HCT116 (cell line): ENCODE measurements at regions not wholly inside any gene's neighbourhood (a gene's known extent, or its start where the extent isn't known, plus 50 kb on each side); places are given as distances from the start of the nearest gene placed in this dataset.

Experiments used
- ATAC-seq: fragments of 200-7000 bp; cut with Tn5 transposase; 2 replicates; pipeline ENCODE4 v1.9.1; 2020; ENCODE audit warnings: mild to moderate bottlenecking, moderate library complexity
- BruUV-seq: library from RNA; stranded (reverse); fragments of 400-500 nt; replicated peaks from 2 replicates; lab custom pipeline; 2021; lab: Mats Ljungman, UMichigan
- CTCF ChIA-PET: fragments of 300-600 bp; sonication (Branson Sonifier 250); formaldehyde crosslinking; loops from one replicate; lab custom pipeline; 2021; ENCODE audit warnings: antibody characterized with exemption; lab: Charles Lee
- POLR2A ChIA-PET: fragments of 300-600, 350-600 bp; sonication (Branson Sonifier 250); formaldehyde crosslinking; loops from one replicate; lab custom pipeline; 2021; ENCODE audit warnings: antibody characterized with exemption; lab: Charles Lee
- RAD21 ChIA-PET, 2 experiments: fragments of 300-600 bp; sonication (Branson Sonifier 250); formaldehyde crosslinking; loops; one replicate each; lab custom pipeline; 2023; ENCODE audit warnings: low total read pairs in 2 of 2; ENCODE audit not compliant: uncharacterized antibody in 2 of 2, unreplicated experiment in 2 of 2, low non-redundant PET in 1 of 2; lab: Charles Lee
- DNase-seq: peaks from one replicate; pipeline ENCODE4 v3.0.0-alpha.2; 2010; ENCODE audit warnings: low read depth, low spot score
- H2AFZ ChIP-seq: fragments of 200-600 bp; shearing (Covaris generic), sonication (generic); 2 replicates; pipeline ENCODE4 v1.6.1; 2017; ENCODE audit warnings: low read depth, mixed run types, mixed read lengths, antibody characterized with exemption, low read length; ENCODE audit not compliant: poor library complexity, severe bottlenecking
- H3K27ac ChIP-seq: 2 replicates; pipeline ENCODE4 v1.5.1; 2012; ENCODE audit warnings: low read depth, low read length
- H3K27me3 ChIP-seq: fragments of 200-600 bp; sonication (generic); 2 replicates; pipeline ENCODE4 v1.6.1; 2016; ENCODE audit warnings: mixed run types, low read length, mixed read lengths; ENCODE audit not compliant: insufficient read depth
- H3K36me3 ChIP-seq, 2 experiments: fragments of 200-500 bp in 1 of 2; fragments of 200-600 bp in 1 of 2; sonication (Bioruptor generic) in 1 of 2; sonication (generic) in 1 of 2; 2 replicates each; pipeline versions ENCODE4 v1.5.1 to v1.6.1; 2014 to 2016; ENCODE audit warnings: low read length in 2 of 2, inconsistent platforms in 1 of 2, mixed read lengths in 1 of 2, mixed run types in 1 of 2; ENCODE audit not compliant: insufficient read depth in 2 of 2, control insufficient read depth in 1 of 2
- H3K4me1 ChIP-seq, 2 experiments: fragments of 200-600 bp in 1 of 2; sonication (generic) in 1 of 2; 2 replicates each; pipeline versions ENCODE4 v1.5.1 to v1.6.1; 2012 to 2017; ENCODE audit warnings: low read length in 2 of 2, inconsistent platforms in 1 of 2, mild to moderate bottlenecking in 1 of 2, mixed read lengths in 1 of 2, mixed run types in 1 of 2, moderate library complexity in 1 of 2; ENCODE audit not compliant: insufficient read depth in 2 of 2, control insufficient read depth in 1 of 2
- H3K4me2 ChIP-seq: fragments of 200-600 bp; sonication (generic); 2 replicates; pipeline ENCODE4 v1.6.1; 2017; ENCODE audit warnings: mixed run types, low read length, mixed read lengths
- H3K4me3 ChIP-seq, 2 experiments: fragments of 200-600 bp in 1 of 2; sonication (generic) in 1 of 2; replicated peaks in 1 of 2; 2 replicates each; pipeline ENCODE4 v1.5.1; 2011 to 2016; ENCODE audit warnings: low read length in 2 of 2, control low read depth in 1 of 2, low read depth in 1 of 2, mild to moderate bottlenecking in 1 of 2, mixed read lengths in 1 of 2, mixed run types in 1 of 2
- H3K79me2 ChIP-seq: fragments of 200-600 bp; sonication (generic); 2 replicates; pipeline ENCODE4 v1.6.1; 2017; ENCODE audit warnings: mild to moderate bottlenecking, mixed run types, low read length, moderate library complexity, mixed read lengths; ENCODE audit not compliant: insufficient read depth
- H3K9ac ChIP-seq: fragments of 200-600 bp; sonication (generic); 2 replicates; pipeline ENCODE4 v1.6.1; 2016; ENCODE audit warnings: low read length, mixed read lengths
- H3K9me2 ChIP-seq: fragments of 200-600 bp; sonication (generic), shearing (Covaris generic); 2 replicates; pipeline ENCODE4 v1.6.1; 2017; ENCODE audit warnings: mixed run types, mild to moderate bottlenecking, moderate library complexity; ENCODE audit not compliant: insufficient read depth
- H3K9me3 ChIP-seq, 2 experiments: fragments of 200-500 bp in 1 of 2; fragments of 200-600 bp in 1 of 2; sonication (Bioruptor generic) in 1 of 2; sonication (generic) in 1 of 2; 2 replicates each; pipeline ENCODE4 v1.6.1; 2014 to 2017; ENCODE audit warnings: low read length in 2 of 2, mixed read lengths in 2 of 2, inconsistent platforms in 1 of 2, low read depth in 1 of 2, mild to moderate bottlenecking in 1 of 2, mixed run types in 1 of 2, moderate library complexity in 1 of 2; ENCODE audit not compliant: control insufficient read depth in 1 of 2, insufficient read depth in 1 of 2
- H4K20me1 ChIP-seq: fragments of 200-600 bp; sonication (generic), shearing (Covaris generic); 2 replicates; pipeline ENCODE4 v1.6.1; 2017; ENCODE audit warnings: mixed run types, mild to moderate bottlenecking, moderate library complexity; ENCODE audit not compliant: insufficient read depth
- CEBPB ChIP-seq: IDR thresholded peaks from 2 replicates; pipeline ENCODE4 v1.6.1; 2012; ENCODE audit warnings: low read depth
- ELF1 ChIP-seq: IDR thresholded peaks from 2 replicates; pipeline ENCODE4 v1.6.1; 2012; ENCODE audit warnings: low read depth, borderline replicate concordance
- POLR2AphosphoS5 ChIP-seq: IDR thresholded peaks from 2 replicates; pipeline ENCODE4 v1.6.1; 2011; ENCODE audit warnings: mild to moderate bottlenecking, low read depth, low read length, moderate library complexity
- SRF ChIP-seq: IDR thresholded peaks from 2 replicates; pipeline ENCODE4 v1.6.1; 2012; ENCODE audit warnings: low read depth
- ZFX ChIP-seq: fragments of 450-650 bp; IDR thresholded peaks from 2 replicates; pipeline ENCODE4 v1.6.1; 2017
- intact Hi-C: fragments of 100-400 bp; cut with micrococcal nuclease; formaldehyde crosslinking; loops from 2 replicates; pipeline ENCODE4 v1.10.0; 2022
- TF ChIP-seq, protein P1 (sequence below): IDR thresholded peaks from 2 replicates; pipeline ENCODE4 v1.6.1; 2012; ENCODE audit warnings: low read depth

DNA sequence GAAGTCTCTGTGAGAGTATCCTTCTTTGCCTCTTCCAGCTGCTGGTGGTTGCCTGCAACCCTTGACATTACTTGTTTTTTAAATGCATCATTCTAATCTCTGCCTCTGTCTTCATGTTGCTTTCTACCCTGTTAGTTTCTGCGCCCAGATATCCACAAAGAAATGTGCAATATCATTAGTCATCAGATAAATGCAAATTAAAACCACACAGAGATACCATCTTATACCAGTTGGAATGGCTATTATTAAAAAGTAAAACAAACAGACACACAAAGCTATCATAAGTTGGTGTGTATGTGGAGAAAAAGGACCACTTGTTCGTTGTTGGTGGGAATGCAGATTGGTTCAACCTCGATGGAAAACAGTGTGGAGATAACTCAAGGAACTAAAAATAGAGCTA lies 517.4 kb downstream of the FAT4 start (continued):
- TF ChIP-seq CEBPB: no peak

GRCh38 chr4:125836597-125837195 lies 521.9 kb downstream of the FAT4 start:
- H3K27ac ChIP-seq: no peak overlapping the region
- TF ChIP-seq ELF1 (no peak), POLR2AphosphoS5 (no peak), ZFX (no peak), SRF (no peak)
- TF ChIP-seq, protein P1, sequence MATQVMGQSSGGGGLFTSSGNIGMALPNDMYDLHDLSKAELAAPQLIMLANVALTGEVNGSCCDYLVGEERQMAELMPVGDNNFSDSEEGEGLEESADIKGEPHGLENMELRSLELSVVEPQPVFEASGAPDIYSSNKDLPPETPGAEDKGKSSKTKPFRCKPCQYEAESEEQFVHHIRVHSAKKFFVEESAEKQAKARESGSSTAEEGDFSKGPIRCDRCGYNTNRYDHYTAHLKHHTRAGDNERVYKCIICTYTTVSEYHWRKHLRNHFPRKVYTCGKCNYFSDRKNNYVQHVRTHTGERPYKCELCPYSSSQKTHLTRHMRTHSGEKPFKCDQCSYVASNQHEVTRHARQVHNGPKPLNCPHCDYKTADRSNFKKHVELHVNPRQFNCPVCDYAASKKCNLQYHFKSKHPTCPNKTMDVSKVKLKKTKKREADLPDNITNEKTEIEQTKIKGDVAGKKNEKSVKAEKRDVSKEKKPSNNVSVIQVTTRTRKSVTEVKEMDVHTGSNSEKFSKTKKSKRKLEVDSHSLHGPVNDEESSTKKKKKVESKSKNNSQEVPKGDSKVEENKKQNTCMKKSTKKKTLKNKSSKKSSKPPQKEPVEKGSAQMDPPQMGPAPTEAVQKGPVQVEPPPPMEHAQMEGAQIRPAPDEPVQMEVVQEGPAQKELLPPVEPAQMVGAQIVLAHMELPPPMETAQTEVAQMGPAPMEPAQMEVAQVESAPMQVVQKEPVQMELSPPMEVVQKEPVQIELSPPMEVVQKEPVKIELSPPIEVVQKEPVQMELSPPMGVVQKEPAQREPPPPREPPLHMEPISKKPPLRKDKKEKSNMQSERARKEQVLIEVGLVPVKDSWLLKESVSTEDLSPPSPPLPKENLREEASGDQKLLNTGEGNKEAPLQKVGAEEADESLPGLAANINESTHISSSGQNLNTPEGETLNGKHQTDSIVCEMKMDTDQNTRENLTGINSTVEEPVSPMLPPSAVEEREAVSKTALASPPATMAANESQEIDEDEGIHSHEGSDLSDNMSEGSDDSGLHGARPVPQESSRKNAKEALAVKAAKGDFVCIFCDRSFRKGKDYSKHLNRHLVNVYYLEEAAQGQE: no peak
- TF ChIP-seq, all 23 proteins: peak for 0
- no peaks in the 10 kb centered on the region for H3K9me3 ChIP-seq
- ChIA-PET CTCF (no interaction called here), POLR2A (no interaction called here), RAD21 (no interaction called here)
- H4K20me1 ChIP-seq: no peaks in the 10 kb centered on the region
- no peaks in the 10 kb centered on the region for H3K79me2 ChIP-seq
- DNase-seq: no peak
- no peak overlapping the region for H3K9ac ChIP-seq
- no peak overlapping the region for H3K4me2 ChIP-seq
- H3K27me3 ChIP-seq: no peaks in the 10 kb centered on the region
- no peak for ATAC-seq
- no peak overlapping the region for H2AFZ ChIP-seq
- H3K4me3 ChIP-seq: no peak overlapping the region
- no peaks in the 10 kb centered on the region for H3K9me2 ChIP-seq
- H3K4me1 ChIP-seq: no peaks in the 10 kb centered on the region
- intact Hi-C loops: no loop called here
- BruUV-seq: no TSS peak
- H3K36me3 ChIP-seq: no peaks in the 10 kb centered on the region
